ENCODE measurements at regions not wholly inside any gene's neighbourhood (a gene's known extent, or its start where the extent isn't known, plus 50 kb on each side); places are given as distances from the start of the nearest gene placed in this dataset.
"Not testable (repeated sequence)": the region's sequence is repeated elsewhere in the genome, so short reads cannot be mapped to it uniquely, and the experiment has no call there.

- not testable (repeated sequence) for TF ChIP-seq CTCF, EZH2, EZH2phosphoT487 (IDR thresholded peaks at IDR 0.05)
These were observed 159.0 kb upstream of the CDK13 start for GRCh38 chr7:39791035-39791434.

Measured in neural progenitor cell (in vitro differentiated cells).